Kidney (tissue), 13 donors: ENCODE measurements at regions not wholly inside any gene's neighbourhood (a gene's known extent, or its start where the extent isn't known, plus 50 kb on each side); places are given as distances from the start of the nearest gene placed in this dataset.

Source experiments
- DNase-seq, 5 donors: peaks; one replicate each; pipeline ENCODE4 v3.0.0-alpha.2; 2013 to 2020
- FAIRE-seq: peaks from 2 replicates; lab custom pipeline; 2012; peaks lifted over from hg19 to GRCh38; lab: Jason Lieb, UNC
- H3K27ac ChIP-seq, 2 donors: one replicate each; pipeline ENCODE4 v1.7.0; 2013; ENCODE audit warnings: low read depth in 2 of 2, low read length in 2 of 2, inconsistent platforms in 1 of 2
- H3K27me3 ChIP-seq: one replicate; pipeline ENCODE4 v1.7.1; 2013; ENCODE audit warnings: low read length, inconsistent platforms; ENCODE audit not compliant: control insufficient read depth, insufficient read depth
- H3K36me3 ChIP-seq, 3 donors: one replicate each; pipeline versions ENCODE4 v1.7.0 to v1.7.1; 2013; ENCODE audit warnings: low read length in 3 of 3, control low read depth in 1 of 3, inconsistent platforms in 1 of 3; ENCODE audit not compliant: insufficient read depth in 3 of 3, control insufficient read depth in 2 of 3
- H3K4me1 ChIP-seq, 3 donors: one replicate each; pipeline versions ENCODE4 v1.7.0 to v1.7.1; 2013; ENCODE audit warnings: low read length in 3 of 3, inconsistent platforms in 1 of 3, low read depth in 1 of 3; ENCODE audit not compliant: control insufficient read depth in 2 of 3, insufficient read depth in 2 of 3
- H3K4me3 ChIP-seq, 3 donors: one replicate each; pipeline versions ENCODE4 v1.7.0 to v1.8.1; 2013; ENCODE audit warnings: low read length in 3 of 3, control low read depth in 1 of 3, inconsistent platforms in 1 of 3
- H3K9ac ChIP-seq, 3 donors: one replicate each; pipeline versions ENCODE4 v1.7.0 to v1.7.1; 2013; ENCODE audit warnings: low read length in 3 of 3, control low read depth in 1 of 3, inconsistent platforms in 1 of 3
- H3K9me3 ChIP-seq, 3 donors: one replicate each; pipeline versions ENCODE4 v1.7.0 to v1.7.1; 2013; ENCODE audit warnings: low read length in 3 of 3, control low read depth in 1 of 3, inconsistent platforms in 1 of 3; ENCODE audit not compliant: control insufficient read depth in 2 of 3, insufficient read depth in 1 of 3
- CTCF ChIP-seq: IDR thresholded peaks from 3 replicates; pipeline ENCODE4 v1.5.1; 2012; ENCODE audit warnings: mild to moderate bottlenecking, moderate library complexity, borderline replicate concordance; ENCODE audit not compliant: insufficient read depth; ENCODE audit errors: extremely low read depth
- intact Hi-C: fragments of 100-400 bp; cut with DNase I; formaldehyde crosslinking; loops from one replicate; pipeline ENCODE4 v1.11.1; 2022
- donor health status: control.
- donor health status: control.
- donor health status: control.
- donor health status: control.
- donor health status: control.
- donor health status: DM: yes; HTN: yes; CAD: no.
- donor health status: Normal renal cell carcinoma (clear cell type).

GRCh38 chr3:73868688-73869315 lies 244.1 kb upstream of the PDZRN3 start:
- Histone ChIP-seq H3K9me3 (no peaks in the 10 kb centered on the region), H3K4me3 (no peak overlapping the region), H3K27ac (no peak overlapping the region), H3K9ac (no peak overlapping the region), H3K36me3 (no peaks in the 10 kb centered on the region), H3K4me1 (no peaks in the 10 kb centered on the region), H3K27me3 (no peaks in the 10 kb centered on the region)
- intact Hi-C loops: no loop called here
- peak; percentile 48 for TF ChIP-seq CTCF
- DNase-seq (peak in 3 of 5 donors; percentile 50 to 84 (median 76)), FAIRE-seq (peak; percentile 49)

- Histone ChIP-seq H3K27ac (no peak overlapping the region), H3K4me1 (no peaks in the 10 kb centered on the region), H3K36me3 (no peaks in the 10 kb centered on the region), H3K4me3 (no peak overlapping the region), H3K27me3 (no peaks in the 10 kb centered on the region), H3K9ac (no peak overlapping the region), H3K9me3 (no peaks in the 10 kb centered on the region)
- no peak for DNase-seq
- TF ChIP-seq CTCF: no peak
- no peak for FAIRE-seq
- intact Hi-C loops: no loop called here
Measured at GRCh38 chr3:73867524-73867923, 242.8 kb upstream of the PDZRN3 start.

GRCh38 chr3:73866846-73867245 lies 242.1 kb upstream of the PDZRN3 start:
- no peak for TF ChIP-seq CTCF
- Histone ChIP-seq H3K9ac (no peak overlapping the region), H3K36me3 (no peaks in the 10 kb centered on the region), H3K9me3 (no peaks in the 10 kb centered on the region), H3K27me3 (no peaks in the 10 kb centered on the region), H3K4me1 (no peaks in the 10 kb centered on the region), H3K27ac (no peak overlapping the region), H3K4me3 (no peak overlapping the region)
- DNase-seq (no peak), FAIRE-seq (no peak)
- intact Hi-C loops: no loop called here

- Histone ChIP-seq H3K4me1 (no peaks in the 10 kb centered on the region), H3K27me3 (no peaks in the 10 kb centered on the region), H3K4me3 (no peak overlapping the region), H3K9ac (no peak overlapping the region), H3K27ac (no peak overlapping the region), H3K9me3 (no peaks in the 10 kb centered on the region), H3K36me3 (no peaks in the 10 kb centered on the region)
- intact Hi-C loops: no loop called here
- FAIRE-seq (no peak), DNase-seq (no peak)
- no peak for TF ChIP-seq CTCF
Measured at GRCh38 chr3:73863546-73864079, 238.9 kb upstream of the PDZRN3 start.
